ENCODE measurements at regions not wholly inside any gene's neighbourhood (a gene's known extent, or its start where the extent isn't known, plus 50 kb on each side); places are given as distances from the start of the nearest gene placed in this dataset.

- DNase-seq: no peak
Observed at GRCh38 chr2:239776436-239777005, 248.6 kb downstream of the NDUFA10 start.

- no peak for DNase-seq
Observed at GRCh38 chr2:239775623-239776435, 249.3 kb downstream of the NDUFA10 start.

- no peak for DNase-seq
Observed at GRCh38 chr2:239774933-239775622, 250.1 kb downstream of the NDUFA10 start.

- no peak for DNase-seq
Observed at GRCh38 chr2:239774142-239774462, 251.0 kb downstream of the NDUFA10 start.

- DNase-seq: no peak
Observed at GRCh38 chr2:239773228-239774141, 251.7 kb downstream of the NDUFA10 start.

GRCh38 chr2:239772721-239773120, 252.4 kb downstream of the NDUFA10 start:
- no peak for DNase-seq

- DNase-seq: no peak
Observed at GRCh38 chr2:239770246-239770639, 254.9 kb downstream of the NDUFA10 start.

GRCh38 chr2:239769554-239770245, 255.4 kb downstream of the NDUFA10 start:
- DNase-seq: no peak

GRCh38 chr2:239768907-239769553, 256.1 kb downstream of the NDUFA10 start:
- DNase-seq: no peak

GRCh38 chr2:239768031-239768790, 256.9 kb downstream of the NDUFA10 start:
- no peak for DNase-seq

- no peak for DNase-seq
Observed at GRCh38 chr2:239767021-239767905, 257.9 kb downstream of the NDUFA10 start.

- no peak for DNase-seq
Observed at GRCh38 chr2:239765911-239766310, 259.2 kb downstream of the NDUFA10 start.

GRCh38 chr2:239765076-239765845, 259.9 kb downstream of the NDUFA10 start:
- no peak for DNase-seq

- DNase-seq: no peak
Observed at GRCh38 chr2:239763433-239764097, 261.6 kb downstream of the NDUFA10 start.

GRCh38 chr2:239762655-239763269, 262.4 kb downstream of the NDUFA10 start:
- DNase-seq: no peak

- DNase-seq: no peak
Observed at GRCh38 chr2:239762106-239762505, 263.0 kb downstream of the NDUFA10 start.

- no peak for DNase-seq
Observed at GRCh38 chr2:239760596-239760995, 264.5 kb downstream of the NDUFA10 start.

GRCh38 chr2:239758279-239758877, 266.8 kb downstream of the NDUFA10 start:
- no peak for DNase-seq
